Chondrocyte (in vitro differentiated cells): ENCODE measurements at regions not wholly inside any gene's neighbourhood (a gene's known extent, or its start where the extent isn't known, plus 50 kb on each side); places are given as distances from the start of the nearest gene placed in this dataset.

Experiments used
- DNase-seq: peaks from one replicate; pipeline ENCODE4 v3.0.0; 2021; ENCODE audit warnings: mixed read lengths, low spot score
- H3K27ac Mint-ChIP-seq: one replicate; pipeline ENCODE4 v1.8.0; 2021; ENCODE audit warnings: mild to moderate bottlenecking, moderate library complexity, mixed read lengths; ENCODE audit not compliant: unreplicated experiment
- H3K27me3 Mint-ChIP-seq: 2 replicates; pipeline ENCODE4 v1.8.0; 2021; ENCODE audit warnings: low read depth, mixed read lengths
- H3K36me3 Mint-ChIP-seq: 2 replicates; pipeline ENCODE4 v1.8.0; 2021; ENCODE audit warnings: low read depth, mixed read lengths
- H3K4me1 Mint-ChIP-seq: 2 replicates; pipeline ENCODE4 v1.8.0; 2021; ENCODE audit warnings: low read depth, mild to moderate bottlenecking, mixed read lengths
- H3K4me3 Mint-ChIP-seq: one replicate; pipeline ENCODE4 v1.8.0; 2021; ENCODE audit warnings: mild to moderate bottlenecking, moderate library complexity, mixed read lengths; ENCODE audit not compliant: unreplicated experiment
- H3K9me3 Mint-ChIP-seq: 2 replicates; pipeline ENCODE4 v1.8.0; 2021; ENCODE audit warnings: low read depth, mixed read lengths
- CTCF ChIP-seq: fragments of 200-600 bp; sonication (generic); IDR thresholded peaks from 2 replicates; pipeline ENCODE4 v1.5.0; 2021; ENCODE audit warnings: antibody characterized with exemption, mild to moderate bottlenecking, moderate library complexity

GRCh38 chr12:53825246-53826081 is 73.7 kb upstream of the CISTR start:
- no peak for DNase-seq
- H3K9me3 Mint-ChIP-seq = no peaks in the 10 kb centered on the region
- no peak overlapping the region for H3K4me3 Mint-ChIP-seq
- no peaks in the 10 kb centered on the region for H3K36me3 Mint-ChIP-seq
- no peak overlapping the region for H3K27ac Mint-ChIP-seq
- H3K4me1 Mint-ChIP-seq = no peaks in the 10 kb centered on the region
- TF ChIP-seq CTCF = no peak
- H3K27me3 Mint-ChIP-seq = peaks cover 41% of the 10 kb centered on the region

GRCh38 chr12:53827306-53827705 is 75.5 kb upstream of the CISTR start:
- Mint-ChIP-seq H3K9me3 (no peaks in the 10 kb centered on the region), H3K4me1 (no peaks in the 10 kb centered on the region), H3K4me3 (no peak overlapping the region), H3K27me3 (peaks cover 36% of the 10 kb centered on the region), H3K36me3 (no peaks in the 10 kb centered on the region), H3K27ac (no peak overlapping the region)
- no peak for DNase-seq
- no peak for TF ChIP-seq CTCF

- Mint-ChIP-seq H3K36me3 (no peaks in the 10 kb centered on the region), H3K4me3 (no peak overlapping the region), H3K4me1 (no peaks in the 10 kb centered on the region), H3K27me3 (peaks cover 39% of the 10 kb centered on the region), H3K27ac (no peak overlapping the region), H3K9me3 (no peaks in the 10 kb centered on the region)
- TF ChIP-seq CTCF = no peak
- no peak for DNase-seq
Observed at GRCh38 chr12:53828598-53828997, 76.8 kb upstream of the CISTR start.

- H3K27me3 Mint-ChIP-seq = peaks cover 39% of the 10 kb centered on the region
Observed at GRCh38 chr12:53829130-53829819, 77.5 kb upstream of the CISTR start.

More at GRCh38 chr12:53829130-53829819, 77.5 kb upstream of the CISTR start:
- H3K36me3 Mint-ChIP-seq = no peaks in the 10 kb centered on the region
- no peak for TF ChIP-seq CTCF
- DNase-seq = no peak
- H3K27ac Mint-ChIP-seq = no peak overlapping the region
- no peaks in the 10 kb centered on the region for H3K4me1 Mint-ChIP-seq
- no peaks in the 10 kb centered on the region for H3K9me3 Mint-ChIP-seq
- no peak overlapping the region for H3K4me3 Mint-ChIP-seq
